HL-60 (cell line): ENCODE measurements at regions not wholly inside any gene's neighbourhood (a gene's known extent, or its start where the extent isn't known, plus 50 kb on each side); places are given as distances from the start of the nearest gene placed in this dataset.

Source experiments
- DNase-seq, 2 experiments: peaks; one replicate each; pipeline ENCODE4 v3.0.0-alpha.2; 2010 to 2020; ENCODE audit warnings: low read depth in 1 of 2, low spot score in 1 of 2
- H3K27ac ChIP-seq: fragments of 250-450 bp; sonication (Bioruptor Pico); replicated peaks from 2 replicates; pipeline ENCODE4 v1.5.1; 2020; ENCODE audit warnings: mild to moderate bottlenecking, moderate library complexity
- H3K27me3 ChIP-seq: fragments of 250-450 bp; sonication (Bioruptor Pico); 2 replicates; pipeline ENCODE4 v1.5.1; 2021; ENCODE audit warnings: mild to moderate bottlenecking, moderate library complexity; ENCODE audit not compliant: insufficient read depth, poor library complexity, severe bottlenecking
- H3K4me3 ChIP-seq: replicated peaks from 2 replicates; pipeline ENCODE4 v1.5.1; 2011; ENCODE audit warnings: mild to moderate bottlenecking, control low read depth, low read length; ENCODE audit not compliant: insufficient read depth
- CTCF ChIP-seq: IDR thresholded peaks from one replicate; pipeline ENCODE4 v1.5.1; 2011; ENCODE audit warnings: low read length, control low read depth, inconsistent platforms; ENCODE audit not compliant: insufficient read depth
- GABPA ChIP-seq: IDR thresholded peaks from 2 replicates; pipeline ENCODE4 v1.6.1; 2012; ENCODE audit warnings: low read depth
- POLR2AphosphoS5 ChIP-seq: IDR thresholded peaks from 2 replicates; pipeline ENCODE4 v1.6.1; 2012; ENCODE audit warnings: low read depth
- REST ChIP-seq: IDR thresholded peaks from 2 replicates; pipeline ENCODE4 v1.6.1; 2012; ENCODE audit warnings: low read depth; ENCODE audit not compliant: insufficient replicate concordance
- SPI1 ChIP-seq: IDR thresholded peaks from 2 replicates; pipeline ENCODE4 v1.6.1; 2012; ENCODE audit warnings: low read depth, mild to moderate bottlenecking, borderline replicate concordance

GRCh38 chr2:193583638-193584400 is 1389.1 kb upstream of the TMEFF2 start:
- Histone ChIP-seq H3K27ac (no peak overlapping the region), H3K4me3 (no peak overlapping the region), H3K27me3 (no peaks in the 10 kb centered on the region)
- no peak for DNase-seq
- TF ChIP-seq SPI1 (no peak), REST (no peak)

GRCh38 chr2:193581807-193582206 is 1387.1 kb upstream of the TMEFF2 start:
- DNase-seq: no peak
- Histone ChIP-seq H3K27me3 (no peaks in the 10 kb centered on the region), H3K4me3 (no peak overlapping the region), H3K27ac (no peak overlapping the region)
- TF ChIP-seq CTCF (no peak), SPI1 (no peak), REST (no peak)

- TF ChIP-seq SPI1 (no peak), POLR2AphosphoS5 (no peak), CTCF (no peak), REST (no peak), GABPA (no peak)
- no peak for DNase-seq
Measured at GRCh38 chr2:193580176-193580950, 1385.6 kb upstream of the TMEFF2 start.

More at GRCh38 chr2:193580176-193580950, 1385.6 kb upstream of the TMEFF2 start:
- H3K27me3 ChIP-seq: no peaks in the 10 kb centered on the region
- H3K4me3 ChIP-seq: no peak overlapping the region
- H3K27ac ChIP-seq: no peak overlapping the region
